ENCODE measurements at regions not wholly inside any gene's neighbourhood (a gene's known extent, or its start where the extent isn't known, plus 50 kb on each side); places are given as distances from the start of the nearest gene placed in this dataset.

DNA sequence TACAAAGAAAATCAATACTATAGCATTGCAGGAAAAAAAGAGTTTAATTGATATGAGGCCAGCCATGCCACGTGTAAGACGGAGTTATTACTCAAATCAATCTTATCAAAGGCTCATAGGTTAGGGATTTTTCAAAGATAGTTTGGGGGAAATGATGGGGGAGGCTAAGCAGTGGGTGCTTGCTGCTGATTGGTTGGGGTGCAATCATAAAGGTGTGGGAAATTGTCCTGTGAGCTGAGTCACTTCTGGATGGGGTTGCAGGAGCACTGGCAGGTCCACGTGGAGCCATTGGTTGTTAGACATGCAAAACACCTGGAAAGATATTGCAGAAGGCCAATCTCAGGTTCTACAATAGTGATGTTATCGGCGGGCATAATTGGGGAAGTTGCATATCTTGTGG is 319.2 kb upstream of the COBL start:
- TF ChIP-seq TAF1 (IDR thresholded peaks at IDR 0.05; ENCODE audit: low read depth, low read length) (no peak), POLR2A (IDR thresholded peaks at IDR 0.05; ENCODE audit: low read depth, low read length) (no peak), POLR2AphosphoS5 (IDR thresholded peaks at IDR 0.05; ENCODE audit: low read depth, low read length) (no peak), POU2F2 (IDR thresholded peaks at IDR 0.05; ENCODE audit: low read depth, low read length) (no peak), PAX5 (IDR thresholded peaks at IDR 0.05; ENCODE audit: insufficient read depth, low read length, severe bottlenecking) (no peak), SPI1 (IDR thresholded peaks at IDR 0.05; ENCODE audit: low read depth, low read length) (no peak)
